OCI-LY3 (cell line): ENCODE measurements at regions not wholly inside any gene's neighbourhood (a gene's known extent, or its start where the extent isn't known, plus 50 kb on each side); places are given as distances from the start of the nearest gene placed in this dataset.
"Not testable (repeated sequence)": the region's sequence is repeated elsewhere in the genome, so short reads cannot be mapped to it uniquely, and the experiment has no call there.

Experiments used
- H2AFZ ChIP-seq: fragments of 200-600, 300-600 bp; shearing (Covaris generic); 2 replicates; pipeline ENCODE4 v1.6.0; 2014; ENCODE audit warnings: antibody characterized with exemption, low read depth, low read length
- H3K27ac ChIP-seq: fragments of 200-600, 300-600 bp; sonication (generic); 2 replicates; pipeline ENCODE4 v1.5.1; 2014; ENCODE audit warnings: mild to moderate bottlenecking, low read length, moderate library complexity, mixed read lengths
- H3K27me3 ChIP-seq: fragments of 200-600, 300-600 bp; sonication (generic); 2 replicates; pipeline ENCODE4 v1.6.1; 2014; ENCODE audit warnings: low read depth, low read length, mixed read lengths
- H3K36me3 ChIP-seq: fragments of 200-600, 300-600 bp; sonication (generic); replicated peaks from 2 replicates; pipeline ENCODE3; 2014; ENCODE audit warnings: low read depth, low read length, mixed read lengths
- H3K4me1 ChIP-seq: fragments of 300-600, 200-600 bp; sonication (generic); 2 replicates; pipeline ENCODE4 v1.6.1; 2014; ENCODE audit warnings: low read length, mixed read lengths
- H3K4me2 ChIP-seq: fragments of 200-600, 300-600 bp; sonication (generic); 2 replicates; pipeline ENCODE4 v1.6.1; 2014; ENCODE audit warnings: low read length, mixed read lengths
- H3K4me3 ChIP-seq: fragments of 300-600, 200-600 bp; sonication (generic); 2 replicates; pipeline ENCODE4 v1.5.1; 2014; ENCODE audit warnings: antibody characterized with exemption, mild to moderate bottlenecking, low read length, moderate library complexity
- H3K79me2 ChIP-seq: fragments of 300-600, 200-600 bp; shearing (Covaris generic); 2 replicates; pipeline ENCODE4 v1.6.1; 2014; ENCODE audit warnings: mild to moderate bottlenecking, low read length, mixed read lengths
- H3K9ac ChIP-seq: fragments of 300-600, 200-600 bp; shearing (Covaris generic); 2 replicates; pipeline ENCODE4 v1.6.0; 2014; ENCODE audit warnings: mild to moderate bottlenecking, low read length, moderate library complexity
- H3K9me3 ChIP-seq: fragments of 200-600, 300-600 bp; shearing (Covaris generic); 2 replicates; pipeline ENCODE4 v1.6.1; 2014; ENCODE audit warnings: low read length, mixed read lengths; ENCODE audit not compliant: insufficient read depth
- H4K20me1 ChIP-seq: fragments of 200-600, 300-600 bp; sonication (generic); 2 replicates; pipeline ENCODE4 v1.6.1; 2016; ENCODE audit warnings: low read length, mixed read lengths; ENCODE audit not compliant: insufficient read depth
- CTCF ChIP-seq: fragments of 200-600, 300-600 bp; sonication (generic); IDR thresholded peaks from 2 replicates; pipeline ENCODE4 v1.5.1; 2014; ENCODE audit warnings: antibody characterized with exemption, low read length, low read depth
- EZH2phosphoT487 ChIP-seq: fragments of 200-600 bp; shearing (Covaris generic); IDR thresholded peaks from 2 replicates; pipeline ENCODE4 v1.6.1; 2018; ENCODE audit warnings: antibody characterized with exemption, mixed run types, low read depth

GRCh38 chr15:20368974-20369373 lies 172.6 kb downstream of the GOLGA6L6 start:
- no peak overlapping the region for H3K9ac ChIP-seq
- no peaks in the 10 kb centered on the region for H3K4me1 ChIP-seq
- no peak overlapping the region for H2AFZ ChIP-seq
- no peaks in the 10 kb centered on the region for H3K79me2 ChIP-seq
- no peaks in the 10 kb centered on the region for H3K36me3 ChIP-seq
- H3K9me3 ChIP-seq: no peaks in the 10 kb centered on the region
- H3K27ac ChIP-seq: no peak overlapping the region
- no peak overlapping the region for H3K4me3 ChIP-seq
- H3K27me3 ChIP-seq: no peaks in the 10 kb centered on the region
- no peak overlapping the region for H3K4me2 ChIP-seq
- H4K20me1 ChIP-seq: no peaks in the 10 kb centered on the region
- TF ChIP-seq EZH2phosphoT487 (no peak), CTCF (no peak)

GRCh38 chr15:20367093-20367492 lies 174.5 kb downstream of the GOLGA6L6 start:
- no peaks in the 10 kb centered on the region for H3K79me2 ChIP-seq

GRCh38 chr15:20363591-20363990 lies 178.0 kb downstream of the GOLGA6L6 start:
- not testable (repeated sequence) for H3K9me3 ChIP-seq, H3K9ac ChIP-seq

More at GRCh38 chr15:20367093-20367492, 174.5 kb downstream of the GOLGA6L6 start:
- Histone ChIP-seq H3K4me1 (no peaks in the 10 kb centered on the region), H4K20me1 (no peaks in the 10 kb centered on the region), H3K4me2 (no peak overlapping the region), H3K27ac (no peak overlapping the region), H3K27me3 (no peaks in the 10 kb centered on the region), H3K9me3 (no peaks in the 10 kb centered on the region), H2AFZ (no peak overlapping the region), H3K4me3 (no peak overlapping the region), H3K9ac (no peak overlapping the region), H3K36me3 (no peaks in the 10 kb centered on the region)
- TF ChIP-seq EZH2phosphoT487: no peak
- TF ChIP-seq CTCF: no peak

GRCh38 chr15:20361091-20361490 lies 180.5 kb downstream of the GOLGA6L6 start:
- Histone ChIP-seq H3K27ac (no peak overlapping the region), H3K36me3 (no peaks in the 10 kb centered on the region)

More at GRCh38 chr15:20363591-20363990, 178.0 kb downstream of the GOLGA6L6 start:
- not testable (repeated sequence) for H4K20me1 ChIP-seq, H3K4me3 ChIP-seq, H3K4me1 ChIP-seq, H3K27me3 ChIP-seq, H3K79me2 ChIP-seq, H3K36me3 ChIP-seq, H3K27ac ChIP-seq
- peak overlapping the region; percentile 42 for H2AFZ ChIP-seq
- H3K4me2 ChIP-seq: 0 out of 2 replicates have a peak overlapping the region, but pooled peaks have one; percentile 0

More at GRCh38 chr15:20361091-20361490, 180.5 kb downstream of the GOLGA6L6 start:
- Histone ChIP-seq H2AFZ (no peak overlapping the region), H3K9ac (no peak overlapping the region), H4K20me1 (no peaks in the 10 kb centered on the region), H3K79me2 (no peaks in the 10 kb centered on the region), H3K4me2 (no peak overlapping the region), H3K4me3 (no peak overlapping the region), H3K9me3 (no peaks in the 10 kb centered on the region), H3K27me3 (no peaks in the 10 kb centered on the region), H3K4me1 (no peaks in the 10 kb centered on the region)
- no peak for TF ChIP-seq EZH2phosphoT487
- TF ChIP-seq CTCF: no peak
